Fibroblast of lung (primary cell): ENCODE measurements at regions not wholly inside any gene's neighbourhood (a gene's known extent, or its start where the extent isn't known, plus 50 kb on each side); places are given as distances from the start of the nearest gene placed in this dataset.

Experiments used
- DNase-seq, 2 donors: peaks; one replicate each; pipeline versions ENCODE4 v3.0.0 to v3.0.0-alpha.2; 2010; ENCODE audit warnings: low read depth in 2 of 2
- H2AFZ ChIP-seq: 2 replicates; pipeline ENCODE4 v1.5.1; 2012; ENCODE audit warnings: low read length, control low read depth, inconsistent platforms
- H3K27ac ChIP-seq: 2 replicates; pipeline ENCODE4 v1.5.1; 2011; ENCODE audit warnings: low read length, control low read depth; ENCODE audit not compliant: insufficient read depth
- H3K27me3 ChIP-seq: 2 replicates; pipeline ENCODE4 v1.5.1; 2011; ENCODE audit warnings: mild to moderate bottlenecking, low read length; ENCODE audit not compliant: control insufficient read depth, insufficient read depth
- H3K36me3 ChIP-seq: 2 replicates; pipeline ENCODE4 v1.5.1; 2011; ENCODE audit warnings: low read length; ENCODE audit not compliant: control insufficient read depth, insufficient read depth
- H3K4me1 ChIP-seq: 2 replicates; pipeline ENCODE4 v1.5.1; 2011; ENCODE audit warnings: low read length; ENCODE audit not compliant: control insufficient read depth, insufficient read depth; ENCODE audit errors: extremely low read depth
- H3K4me2 ChIP-seq: 2 replicates; pipeline ENCODE4 v1.5.1; 2011; ENCODE audit warnings: low read length, control low read depth; ENCODE audit not compliant: insufficient read depth; ENCODE audit errors: extremely low read depth
- H3K4me3 ChIP-seq, 4 experiments: fragments of 200-600 bp in 1 of 4; sonication (generic) in 1 of 4; replicated peaks in 1 of 4; 2 replicates each; pipeline ENCODE4 v1.5.1; 2011 to 2016; ENCODE audit warnings: low read length in 4 of 4, low read depth in 3 of 4, mild to moderate bottlenecking in 3 of 4, control low read depth in 2 of 4, inconsistent platforms in 1 of 4, mixed read lengths in 1 of 4; ENCODE audit not compliant: insufficient read depth in 1 of 4; ENCODE audit errors: control extremely low read depth in 1 of 4
- H3K79me2 ChIP-seq: 2 replicates; pipeline ENCODE4 v1.5.1; 2012; ENCODE audit warnings: mild to moderate bottlenecking, low read length, inconsistent platforms; ENCODE audit not compliant: control insufficient read depth, insufficient read depth
- H3K9ac ChIP-seq: 2 replicates; pipeline ENCODE4 v1.5.1; 2011; ENCODE audit warnings: mild to moderate bottlenecking, low read length, control low read depth; ENCODE audit not compliant: insufficient read depth
- H3K9me3 ChIP-seq: 2 replicates; pipeline ENCODE4 v1.5.1; 2012; ENCODE audit warnings: low read depth, low read length; ENCODE audit not compliant: control insufficient read depth, insufficient read depth
- H4K20me1 ChIP-seq: 2 replicates; pipeline ENCODE4 v1.5.1; 2011; ENCODE audit warnings: low read length; ENCODE audit not compliant: control insufficient read depth, insufficient read depth; ENCODE audit errors: extremely low read depth
- CTCF ChIP-seq, 2 donors: IDR thresholded peaks in 1 of 2; conservative IDR thresholded peaks in 1 of 2; 1 replicate in 1 of 2; 2 replicates in 1 of 2; pipeline ENCODE4 v1.5.1; 2011 to 2012; ENCODE audit warnings: low read length in 2 of 2, control low read depth in 1 of 2, inconsistent platforms in 1 of 2, low read depth in 1 of 2, mild to moderate bottlenecking in 1 of 2
- EZH2 ChIP-seq: IDR thresholded peaks from 2 replicates; pipeline ENCODE4 v1.5.1; 2012; ENCODE audit warnings: low read length, control low read depth, mild to moderate bottlenecking; ENCODE audit errors: missing control alignments

GRCh38 chr6:6897140-6897539, 210.6 kb upstream of the RREB1 start:
- TF ChIP-seq CTCF (conservative IDR thresholded peaks at IDR 0.05 in 1 of 2, IDR thresholded peaks at IDR 0.05 in 1 of 2; ENCODE audit: low read depth in 1 of 2, low read length in 2 of 2) (no peak), EZH2 (no peak)
- no peak overlapping the region for H2AFZ ChIP-seq
- no peaks in the 10 kb centered on the region for H3K79me2 ChIP-seq

GRCh38 chr6:6900569-6901204, 207.1 kb upstream of the RREB1 start:
- no peak for TF ChIP-seq EZH2
- TF ChIP-seq CTCF (conservative IDR thresholded peaks at IDR 0.05 in 1 of 2, IDR thresholded peaks at IDR 0.05 in 1 of 2; ENCODE audit: low read depth in 1 of 2, low read length in 2 of 2), result no peak

More at GRCh38 chr6:6897140-6897539, 210.6 kb upstream of the RREB1 start:
- no peak overlapping the region for H3K9ac ChIP-seq
- H4K20me1 ChIP-seq, result no peaks in the 10 kb centered on the region
- no peaks in the 10 kb centered on the region for H3K27me3 ChIP-seq
- no peaks in the 10 kb centered on the region for H3K9me3 ChIP-seq
- no peaks in the 10 kb centered on the region for H3K4me1 ChIP-seq
- H3K36me3 ChIP-seq, result no peaks in the 10 kb centered on the region
- DNase-seq, result no peak
- no peak overlapping the region for H3K27ac ChIP-seq
- no peak overlapping the region for H3K4me3 ChIP-seq
- no peak overlapping the region for H3K4me2 ChIP-seq

GRCh38 chr6:6901205-6901719, 206.5 kb upstream of the RREB1 start:
- TF ChIP-seq CTCF (conservative IDR thresholded peaks at IDR 0.05 in 1 of 2, IDR thresholded peaks at IDR 0.05 in 1 of 2; ENCODE audit: low read depth in 1 of 2, low read length in 2 of 2) (no peak), EZH2 (no peak)
- no peaks in the 10 kb centered on the region for H3K27me3 ChIP-seq
- H3K4me1 ChIP-seq, result no peaks in the 10 kb centered on the region
- H3K79me2 ChIP-seq, result no peaks in the 10 kb centered on the region
- H3K27ac ChIP-seq, result no peak overlapping the region
- no peak overlapping the region for H3K9ac ChIP-seq
- H3K9me3 ChIP-seq, result no peaks in the 10 kb centered on the region
- no peak overlapping the region for H3K4me3 ChIP-seq
- DNase-seq, result no peak
- no peak overlapping the region for H3K4me2 ChIP-seq
- no peaks in the 10 kb centered on the region for H3K36me3 ChIP-seq
- H2AFZ ChIP-seq, result no peak overlapping the region
- no peaks in the 10 kb centered on the region for H4K20me1 ChIP-seq

More at GRCh38 chr6:6900569-6901204, 207.1 kb upstream of the RREB1 start:
- no peaks in the 10 kb centered on the region for H3K36me3 ChIP-seq
- no peak overlapping the region for H3K27ac ChIP-seq
- no peaks in the 10 kb centered on the region for H3K79me2 ChIP-seq
- no peak for DNase-seq
- H3K9ac ChIP-seq, result no peak overlapping the region
- H3K4me1 ChIP-seq, result no peaks in the 10 kb centered on the region
- H3K9me3 ChIP-seq, result no peaks in the 10 kb centered on the region
- H4K20me1 ChIP-seq, result no peaks in the 10 kb centered on the region
- H3K4me2 ChIP-seq, result no peak overlapping the region
- H2AFZ ChIP-seq, result no peak overlapping the region
- H3K27me3 ChIP-seq, result no peaks in the 10 kb centered on the region
- H3K4me3 ChIP-seq, result no peak overlapping the region
